ENCODE measurements at regions not wholly inside any gene's neighbourhood (a gene's known extent, or its start where the extent isn't known, plus 50 kb on each side); places are given as distances from the start of the nearest gene placed in this dataset.

DNA sequence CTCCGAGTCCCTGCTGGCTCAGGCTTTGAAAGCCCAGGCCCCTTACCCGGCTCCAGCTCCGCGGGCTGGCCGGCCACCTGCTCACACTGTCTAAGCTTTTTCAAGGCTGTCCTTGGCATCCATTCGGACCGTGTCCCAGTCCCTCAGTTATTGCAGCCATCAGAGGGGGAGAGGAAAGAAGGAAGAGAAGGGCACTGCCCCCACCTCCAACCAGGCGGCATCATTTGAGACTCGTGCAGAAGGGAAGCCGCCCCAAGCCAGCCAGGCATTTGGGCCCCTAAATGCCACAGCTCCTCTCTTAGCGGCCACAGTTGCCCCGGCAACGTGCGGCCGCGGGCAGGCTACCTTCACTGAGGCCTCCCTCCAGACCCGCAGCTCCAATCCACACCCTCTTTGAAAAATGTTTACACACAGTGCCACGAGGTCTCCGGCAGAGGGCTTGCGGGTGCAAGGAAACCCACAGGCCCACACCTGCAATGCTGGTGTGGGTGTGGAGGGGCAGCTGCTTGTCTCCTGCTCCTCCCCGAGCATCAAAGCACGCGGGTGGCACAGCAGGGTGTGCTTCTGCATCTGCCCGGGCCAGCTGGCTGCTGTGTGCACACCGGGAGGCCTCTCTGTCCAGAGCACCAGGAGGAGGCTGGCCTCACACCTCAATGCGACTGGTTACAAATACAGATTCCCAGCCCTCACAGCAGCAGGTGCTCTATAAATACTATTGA lies 124.4 kb downstream of the CTTN start:
- DNase-seq, result no peak

DNA sequence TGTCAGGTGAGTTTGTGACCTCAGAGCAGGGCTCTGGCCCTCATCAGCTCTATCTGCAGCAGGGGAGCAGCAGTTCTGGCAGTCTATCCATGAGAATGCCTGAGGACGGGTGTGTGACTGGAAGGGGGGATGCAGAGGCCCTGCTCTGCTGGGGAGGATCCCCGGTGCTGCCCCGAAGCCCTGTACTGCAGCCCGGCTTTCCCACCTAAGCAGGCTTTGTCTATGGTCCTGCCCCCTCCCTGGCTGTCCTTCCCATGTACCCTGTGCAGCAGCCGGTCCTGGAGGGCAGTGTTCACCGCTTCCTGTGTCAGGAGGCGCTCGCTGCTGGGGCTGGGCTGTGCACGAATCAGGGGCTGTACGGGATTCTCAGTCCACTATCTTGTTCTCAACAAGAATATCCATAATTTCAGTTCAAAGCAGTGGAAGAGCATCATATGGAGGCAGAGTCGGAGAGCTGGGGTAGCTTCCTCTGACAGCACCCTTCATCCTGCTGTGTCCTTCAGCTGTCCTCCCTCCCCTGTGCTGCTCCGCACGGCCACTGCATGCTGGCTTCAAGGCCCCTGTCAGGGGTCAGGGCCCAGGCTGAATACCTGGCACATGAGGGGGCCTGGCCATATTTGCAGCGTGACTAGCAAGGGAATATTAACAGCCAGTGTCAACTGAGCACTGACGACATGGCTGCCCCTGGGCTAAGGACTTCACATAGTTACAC lies 125.2 kb downstream of the CTTN start:
- DNase-seq, result no peak

DNA sequence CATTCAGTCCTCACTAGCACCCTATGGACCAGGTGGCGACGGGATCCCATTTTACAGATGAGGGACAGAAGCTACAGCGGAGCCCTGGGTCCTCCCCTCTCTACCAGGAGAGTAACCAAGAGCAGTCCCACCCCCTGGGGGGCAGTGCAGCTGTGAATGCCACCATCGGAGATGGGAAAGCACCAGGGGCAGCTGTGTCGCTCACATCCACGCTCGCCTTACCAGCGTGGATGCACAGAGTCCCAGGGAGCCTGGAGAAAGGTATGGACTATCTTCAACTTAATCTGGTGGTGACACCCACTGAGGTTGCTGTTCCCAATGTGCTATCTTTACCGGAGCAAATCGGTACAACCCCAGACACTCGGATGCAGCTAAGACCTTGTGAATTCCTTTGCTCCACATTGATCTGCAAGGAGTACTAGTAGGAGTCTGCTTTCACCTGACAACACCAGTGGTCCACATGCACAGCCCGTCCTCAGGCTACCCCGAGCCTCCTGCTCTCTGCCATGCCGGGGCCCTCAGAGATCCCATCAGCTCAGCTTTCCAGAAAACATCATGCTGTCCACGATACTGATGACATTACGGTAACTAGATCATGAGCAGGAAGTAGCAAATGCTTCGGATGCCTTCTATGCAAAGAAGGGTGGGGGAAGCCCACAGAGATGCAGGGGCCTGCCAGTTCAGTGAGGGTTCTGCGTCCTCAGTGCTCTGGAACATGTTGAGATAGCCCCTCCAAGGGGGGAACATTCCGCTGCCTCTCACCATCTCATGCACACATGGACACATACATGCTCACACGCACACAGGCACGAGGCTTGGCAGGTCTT lies 126.0 kb downstream of the CTTN start:
- no peak for DNase-seq

DNA sequence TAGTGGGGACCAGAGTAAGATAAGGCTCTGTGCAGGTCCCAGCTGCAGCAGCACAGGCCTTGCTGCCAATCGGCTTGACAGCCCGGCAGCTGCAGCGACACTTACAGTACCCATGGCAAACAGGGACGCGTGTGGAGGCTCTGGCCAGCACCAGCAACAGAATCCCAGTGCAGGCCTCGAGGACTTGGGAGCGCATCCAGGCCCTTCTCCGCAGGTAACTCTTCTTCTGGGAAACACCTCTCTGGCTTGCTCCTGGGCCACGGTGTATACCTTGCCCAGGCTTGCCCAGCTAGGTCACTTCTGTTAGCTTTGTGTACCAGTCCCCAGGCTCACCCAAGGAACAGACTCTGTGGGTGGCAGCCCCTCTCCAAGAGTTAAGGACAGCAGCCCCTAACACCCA lies 126.7 kb downstream of the CTTN start:
- DNase-seq, result no peak

DNA sequence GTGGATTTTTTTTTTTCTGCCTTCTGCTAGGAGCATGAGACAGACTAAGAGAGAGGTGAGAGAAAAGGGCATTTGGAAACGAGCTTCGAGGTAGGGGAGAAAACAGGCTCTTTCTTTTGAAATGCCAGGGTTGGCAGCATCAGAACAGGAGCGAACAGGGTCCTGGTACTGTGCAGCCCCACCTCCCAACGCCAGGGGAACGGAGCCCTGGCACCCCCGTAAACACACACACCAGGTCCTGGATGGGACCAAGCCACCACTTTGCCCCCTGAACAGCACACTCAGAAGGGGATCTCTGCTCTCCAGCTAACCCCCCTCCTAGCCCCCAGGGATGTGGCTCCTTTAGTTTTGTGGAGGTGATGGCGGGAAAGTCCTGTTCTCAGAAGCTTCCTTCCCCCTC lies 127.1 kb downstream of the CTTN start:
- DNase-seq, result no peak

DNA sequence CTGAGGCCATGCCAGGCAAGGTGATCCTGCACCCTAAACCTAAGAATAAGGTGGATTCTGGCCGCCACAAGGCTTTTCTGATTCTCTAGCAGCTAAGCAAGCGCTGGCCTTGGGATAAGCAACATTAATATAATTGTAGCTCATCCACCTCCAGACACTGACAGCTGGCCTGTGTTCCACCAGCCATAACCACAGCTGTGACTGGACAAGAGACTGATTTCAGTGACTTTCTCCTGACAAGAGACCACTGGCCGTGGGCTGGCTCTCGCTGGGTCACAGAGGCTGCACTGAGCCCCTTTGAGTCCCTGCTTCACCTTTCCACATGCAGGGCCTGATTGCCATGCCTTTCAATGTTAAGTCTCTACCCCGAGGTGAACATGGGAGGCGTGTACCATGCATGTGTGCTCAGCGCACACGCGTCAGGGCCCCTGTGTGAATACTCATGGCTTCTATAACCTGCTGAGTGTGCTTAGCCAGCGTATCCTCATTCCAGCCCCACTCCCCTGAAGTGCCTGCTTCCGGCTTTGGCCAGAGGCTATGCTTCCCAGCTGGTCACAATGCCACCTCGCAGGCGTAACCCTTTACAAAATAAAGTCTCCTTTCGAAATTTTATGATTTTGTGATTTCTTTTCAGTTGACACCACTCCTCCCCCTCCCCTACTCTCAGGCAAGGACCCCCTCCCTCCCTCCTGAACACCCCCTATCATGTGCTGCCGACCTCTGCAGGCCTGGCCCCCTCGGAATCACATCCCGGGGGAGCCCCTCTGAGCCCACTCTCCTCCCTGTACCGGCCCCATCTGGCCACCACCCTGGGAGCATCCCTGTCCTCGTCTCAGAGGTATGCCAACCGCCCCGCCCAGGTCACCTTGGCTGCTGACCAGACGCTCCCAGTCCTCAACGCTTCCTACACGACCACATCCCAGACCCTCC lies 128.1 kb downstream of the CTTN start:
- no peak for DNase-seq

DNA sequence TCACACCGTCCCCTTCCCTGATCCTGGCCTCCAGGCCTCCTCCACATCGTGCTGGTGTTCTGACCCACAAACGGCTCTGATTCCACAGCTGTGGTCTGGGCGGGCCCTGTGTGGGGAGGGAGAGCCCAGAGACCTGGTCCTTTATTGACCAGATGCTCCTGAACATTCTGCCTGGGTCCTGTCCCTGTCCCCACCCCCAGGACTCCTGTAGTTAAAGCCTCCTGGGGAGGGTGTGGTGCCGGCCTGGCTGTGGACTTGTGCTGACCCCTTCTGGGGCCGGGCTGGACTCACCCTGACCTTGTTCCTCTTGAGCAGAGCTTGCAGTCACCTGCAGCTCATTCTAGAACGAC lies 128.7 kb downstream of the CTTN start:
- no peak for DNase-seq

DNA sequence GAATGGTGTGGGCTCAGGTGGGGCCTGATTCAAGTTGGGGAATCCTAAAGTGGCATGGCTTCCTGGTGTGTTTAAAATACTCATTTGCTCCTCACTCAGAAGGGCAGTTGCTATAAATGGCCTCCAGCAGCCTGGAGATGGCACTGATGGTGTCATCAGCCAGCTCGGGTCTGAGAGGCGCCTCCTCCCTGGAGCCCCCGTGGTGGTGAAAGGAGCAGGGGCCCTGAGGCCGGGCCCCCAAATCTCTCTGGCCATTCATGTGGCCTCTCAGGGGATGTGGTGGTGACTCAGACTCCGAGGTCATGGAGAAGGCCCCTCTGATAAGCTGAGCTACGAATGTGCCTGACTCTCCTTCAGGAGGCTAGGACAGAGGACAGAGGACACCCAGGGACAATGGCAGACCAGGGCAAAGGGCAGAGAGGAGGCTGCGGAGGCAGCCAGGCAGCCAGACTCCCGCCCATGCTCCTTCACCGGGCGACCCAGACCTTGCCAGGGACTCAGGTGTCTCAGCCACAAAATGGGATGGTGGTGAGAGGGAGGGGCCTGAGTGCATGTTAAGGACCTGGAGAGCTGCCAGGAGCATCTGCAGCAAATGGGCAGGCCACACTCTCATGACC lies 129.2 kb downstream of the CTTN start:
- DNase-seq, result no peak

DNA sequence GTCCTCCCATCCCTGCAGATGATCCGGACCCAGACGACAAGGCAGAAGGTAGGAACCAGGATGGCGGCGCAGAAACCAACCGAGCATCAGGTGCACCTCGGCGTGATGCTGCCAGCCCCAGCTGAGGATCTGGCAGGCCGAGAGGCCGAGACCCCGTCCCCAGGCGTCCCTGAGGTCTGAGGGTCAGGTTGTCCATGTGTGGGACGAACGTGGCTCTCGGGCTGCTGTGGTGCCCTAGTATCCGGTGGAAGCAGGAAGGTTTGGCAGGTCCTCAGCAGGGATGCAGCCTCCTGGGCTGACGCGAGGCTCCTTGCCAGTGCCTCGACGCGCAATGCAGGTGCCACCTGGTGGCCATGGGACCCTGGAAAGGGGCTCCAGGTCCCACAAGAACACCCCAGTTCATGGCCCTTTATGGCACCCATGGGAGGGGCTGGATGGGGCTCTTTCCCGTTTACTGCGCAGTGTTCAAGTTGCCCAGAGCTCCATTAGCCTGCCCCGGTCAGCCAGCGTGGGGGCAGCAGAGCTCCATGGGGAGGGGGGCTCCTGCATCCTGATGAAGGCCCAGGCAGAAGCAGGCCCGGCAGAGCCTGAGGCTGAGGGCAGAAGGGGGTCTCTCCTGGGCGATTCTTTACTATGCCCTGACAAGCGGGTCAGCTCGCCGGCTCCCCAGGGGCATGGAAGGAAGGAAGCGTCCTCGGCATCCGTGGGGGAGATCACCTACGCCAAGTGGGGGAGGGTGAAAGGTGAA lies 129.9 kb downstream of the CTTN start:
- no peak for DNase-seq

DNA sequence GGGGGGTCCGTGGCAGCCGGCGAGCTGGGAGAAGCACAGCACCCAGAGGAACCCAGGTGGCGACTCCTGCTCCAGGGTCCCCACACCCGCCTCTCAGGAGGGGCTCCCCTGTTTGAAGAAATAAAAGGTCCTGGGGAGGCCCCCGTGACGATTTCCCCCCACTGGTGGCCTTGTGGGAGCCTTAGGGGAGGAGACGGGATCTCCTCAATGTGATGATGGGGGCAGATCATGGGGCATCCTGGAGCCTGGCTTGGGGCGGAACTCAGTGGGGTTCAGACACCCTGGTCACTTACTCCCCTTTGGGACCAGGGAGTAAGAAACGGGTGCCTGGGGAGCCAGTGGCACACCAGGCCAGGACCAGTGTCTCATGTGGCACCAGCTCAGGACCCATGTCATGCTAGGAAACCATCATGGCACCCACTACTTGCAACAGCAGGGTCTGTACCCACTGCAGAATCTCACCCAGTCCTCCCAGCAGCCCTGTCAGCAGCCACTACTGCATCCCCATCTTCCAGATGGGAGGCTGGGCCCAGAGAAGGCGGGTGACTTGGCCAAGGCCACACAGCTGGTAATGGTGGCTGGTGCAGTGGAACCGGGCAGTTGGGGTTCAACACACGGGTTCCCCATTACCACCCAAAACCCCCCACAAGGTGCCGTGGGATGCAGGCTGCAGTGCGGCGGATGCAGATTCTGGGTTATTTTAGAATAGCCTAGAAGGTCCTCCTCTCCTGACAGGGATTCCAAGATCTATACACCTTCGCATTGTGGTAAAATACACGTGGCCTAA lies 130.7 kb downstream of the CTTN start:
- no peak for DNase-seq

DNA sequence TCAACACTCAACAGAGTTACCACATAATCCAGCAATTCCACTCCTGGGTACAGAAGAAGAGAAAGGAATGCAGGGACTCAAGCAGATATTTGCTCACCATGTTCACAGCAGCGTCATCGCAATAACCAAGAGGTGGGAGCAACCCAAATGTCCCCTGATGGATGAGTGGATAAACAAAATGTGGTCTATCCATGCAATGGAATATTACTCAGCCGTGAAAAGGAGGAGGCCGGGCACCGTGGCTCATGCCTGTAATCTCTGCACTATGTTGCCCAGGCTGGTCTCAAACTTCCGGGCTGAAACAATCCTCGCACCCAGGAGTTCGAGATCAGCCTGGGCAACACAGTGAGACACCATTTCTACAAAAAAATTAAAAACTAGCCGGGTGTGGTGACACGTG lies 131.7 kb downstream of the CTTN start:
- no peak for DNase-seq

DNA sequence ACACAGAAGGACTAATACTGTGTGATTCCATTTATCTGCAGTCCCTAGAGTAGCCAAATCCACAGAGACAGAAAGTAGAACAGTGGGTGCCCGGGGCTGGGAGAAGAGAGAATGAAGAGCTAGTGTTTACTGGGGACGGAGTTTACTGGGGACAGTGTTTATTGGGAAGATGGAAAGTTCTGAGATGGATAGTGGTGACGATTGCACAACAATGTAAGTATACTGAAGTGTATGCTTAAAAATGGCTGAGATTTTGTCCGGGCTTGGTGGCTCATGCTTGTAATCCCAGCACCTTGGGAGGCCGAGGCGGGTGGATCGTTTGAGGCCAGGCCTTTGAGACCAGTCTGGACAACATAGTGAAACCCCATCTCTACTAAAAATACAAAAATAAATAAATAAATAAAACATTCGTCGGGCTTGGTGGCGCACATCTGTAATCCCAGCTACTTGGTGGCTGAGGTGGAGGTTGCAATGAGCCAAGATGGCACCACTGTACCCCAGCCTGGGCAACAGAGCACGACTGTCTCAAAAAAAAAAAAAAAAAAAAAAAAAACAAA lies 132.4 kb downstream of the CTTN start:
- DNase-seq, result no peak

DNA sequence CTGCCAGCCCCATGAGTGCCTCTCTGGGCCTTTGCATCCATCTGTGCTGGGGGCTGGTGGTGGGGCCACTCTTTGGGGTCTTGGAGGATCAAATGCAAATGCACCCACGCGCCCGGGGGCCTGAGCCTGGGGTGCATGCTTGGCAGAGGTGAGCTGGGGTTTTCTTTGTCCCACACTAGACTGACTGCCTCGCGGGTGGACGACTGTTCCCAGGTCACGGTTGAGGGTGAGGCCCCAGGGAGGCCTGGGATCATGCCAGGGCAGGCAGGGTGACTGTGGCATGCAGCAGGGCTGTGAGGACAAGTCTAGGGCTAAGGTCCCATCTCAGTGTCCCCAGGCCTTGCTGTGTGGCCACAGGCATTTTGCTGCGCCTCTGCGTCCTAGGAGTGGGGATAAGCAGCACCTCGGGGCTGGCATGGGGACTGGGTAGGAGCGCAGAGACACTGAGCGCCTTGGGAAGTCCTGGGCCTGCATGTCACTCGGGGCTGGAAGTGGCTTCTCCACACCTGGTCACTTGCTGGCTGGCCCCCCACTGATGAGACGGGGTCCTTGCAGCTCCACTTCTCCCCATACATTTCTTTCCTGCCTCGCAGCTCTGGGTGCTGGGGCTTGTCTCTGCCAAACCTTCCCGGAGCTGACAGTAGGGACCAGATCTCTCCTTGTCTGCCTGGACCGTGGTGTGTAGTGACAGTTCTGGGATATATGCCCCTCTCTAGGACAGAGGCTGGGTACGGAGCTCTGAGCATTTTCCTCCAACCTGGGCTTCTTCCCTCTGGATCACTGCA lies 133.1 kb downstream of the CTTN start:
- no peak for DNase-seq

DNA sequence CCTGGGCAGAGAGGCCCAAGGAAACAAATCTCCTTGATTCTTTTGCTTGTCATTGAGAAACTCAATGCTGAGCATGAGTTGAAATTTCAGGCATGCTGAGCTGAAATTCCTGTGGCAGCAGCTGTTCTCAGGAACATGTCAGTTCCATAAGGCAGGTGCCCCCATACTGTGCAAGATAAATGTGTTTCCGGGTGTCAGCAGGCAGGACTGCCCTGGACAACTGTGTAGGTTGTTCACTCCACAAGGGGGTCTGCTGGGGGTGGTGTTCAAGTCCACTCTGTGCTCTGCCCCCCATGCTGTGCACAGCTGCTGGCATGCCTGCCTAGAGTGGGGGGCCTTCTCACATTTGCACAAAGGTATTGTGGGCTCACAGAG lies 133.7 kb downstream of the CTTN start:
- no peak for DNase-seq

DNA sequence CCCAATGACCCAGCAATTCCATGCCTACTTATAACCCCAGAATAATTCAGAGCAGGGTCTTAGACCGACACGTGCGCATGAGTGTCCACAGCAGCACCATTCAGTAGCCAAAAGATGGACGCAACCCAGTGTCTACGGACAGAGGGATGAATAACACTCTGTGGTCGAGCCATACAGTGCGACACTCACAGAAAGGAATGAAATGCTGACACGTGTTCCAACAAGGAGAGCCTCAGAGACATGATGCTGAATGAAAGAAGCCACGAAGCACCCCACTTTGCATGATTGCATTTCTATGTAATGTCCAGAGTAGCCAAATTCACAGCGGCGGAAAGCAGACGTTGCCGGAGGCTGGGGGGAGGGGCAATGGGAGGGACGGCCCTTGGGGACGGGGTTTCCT lies 134.4 kb downstream of the CTTN start:
- DNase-seq, result no peak

DNA sequence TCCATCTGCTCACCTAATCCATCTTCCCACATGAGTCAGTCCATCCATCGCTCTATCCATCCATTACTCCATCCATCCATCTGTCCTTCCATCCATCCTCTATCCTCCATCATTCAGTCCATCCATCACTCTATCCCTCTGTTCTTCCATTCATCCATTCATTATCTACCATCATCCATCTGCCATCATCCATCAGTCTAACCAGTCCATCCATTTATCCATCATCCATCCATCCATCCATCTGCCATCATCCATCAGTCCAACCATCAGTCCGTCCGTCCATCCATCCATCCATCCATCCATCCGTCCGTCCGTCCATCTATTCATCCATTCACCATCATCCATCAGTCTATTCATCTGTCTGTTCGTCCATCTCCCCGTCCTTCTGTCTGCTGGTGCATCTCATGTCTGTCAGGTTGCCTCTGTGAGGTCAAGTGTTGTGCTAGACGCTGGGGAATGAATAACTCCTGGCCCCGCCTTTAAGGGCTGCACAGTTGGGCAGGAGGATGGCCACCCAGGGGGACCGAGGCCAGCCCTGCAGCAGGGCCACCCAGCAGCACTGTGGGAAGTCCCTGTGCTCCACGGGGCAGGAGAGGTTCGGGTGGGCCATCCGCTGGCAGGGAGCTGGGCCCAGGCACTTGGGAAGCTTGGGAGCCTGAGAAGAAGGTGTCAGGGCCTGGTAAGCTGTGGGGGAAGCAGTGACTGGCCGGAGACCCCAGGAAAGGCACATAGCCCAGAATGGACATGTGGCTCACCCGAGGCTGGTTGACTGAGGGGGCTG lies 137.1 kb downstream of the CTTN start:
- DNase-seq, result no peak

DNA sequence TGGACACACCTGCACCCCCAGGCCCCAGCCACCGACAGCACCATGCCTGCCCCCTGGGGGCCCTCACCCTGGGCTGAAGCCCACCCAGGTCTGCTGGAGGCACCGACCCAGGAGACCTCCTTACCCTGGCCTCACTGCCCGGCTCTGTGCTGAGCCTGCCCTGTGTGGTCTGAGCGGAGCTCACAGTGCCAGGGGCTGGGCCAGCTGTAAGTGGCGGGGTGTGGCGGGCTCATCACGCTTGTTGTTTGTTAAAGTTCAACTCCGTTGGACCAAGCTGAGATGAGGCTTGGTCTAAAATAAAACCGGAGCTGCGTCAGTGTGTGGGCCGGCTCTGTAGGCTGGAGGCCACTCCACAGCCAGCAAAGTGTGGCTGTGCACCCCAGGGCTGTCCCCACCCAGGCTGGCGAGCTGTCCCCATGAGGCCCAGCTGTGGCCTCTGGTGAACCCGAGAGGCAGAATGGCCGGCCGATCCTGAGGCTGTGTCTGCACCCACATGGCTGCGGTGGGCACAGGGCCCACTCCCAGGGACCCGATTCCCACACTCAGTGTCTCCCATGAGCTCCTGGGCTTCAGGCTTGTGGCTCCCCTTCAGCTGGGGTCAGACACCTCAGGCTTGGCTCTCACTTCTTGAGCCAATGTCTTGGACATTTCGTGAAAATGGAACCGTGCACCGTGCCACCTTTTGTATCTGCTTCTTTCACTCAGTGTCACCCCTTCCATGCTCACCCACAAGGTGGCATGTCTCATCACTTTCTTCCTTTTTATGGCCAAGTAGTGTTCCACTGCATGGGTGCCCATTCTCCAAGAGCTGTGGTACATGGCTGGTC lies 137.9 kb downstream of the CTTN start:
- no peak for DNase-seq

Measured in inflammatory macrophage treated with lipopolysaccharide for 4 hours (primary cell).